ENCODE measurements at regions not wholly inside any gene's neighbourhood (a gene's known extent, or its start where the extent isn't known, plus 50 kb on each side); places are given as distances from the start of the nearest gene placed in this dataset.
"Not testable (repeated sequence)": the region's sequence is repeated elsewhere in the genome, so short reads cannot be mapped to it uniquely, and the experiment has no call there.

DNA sequence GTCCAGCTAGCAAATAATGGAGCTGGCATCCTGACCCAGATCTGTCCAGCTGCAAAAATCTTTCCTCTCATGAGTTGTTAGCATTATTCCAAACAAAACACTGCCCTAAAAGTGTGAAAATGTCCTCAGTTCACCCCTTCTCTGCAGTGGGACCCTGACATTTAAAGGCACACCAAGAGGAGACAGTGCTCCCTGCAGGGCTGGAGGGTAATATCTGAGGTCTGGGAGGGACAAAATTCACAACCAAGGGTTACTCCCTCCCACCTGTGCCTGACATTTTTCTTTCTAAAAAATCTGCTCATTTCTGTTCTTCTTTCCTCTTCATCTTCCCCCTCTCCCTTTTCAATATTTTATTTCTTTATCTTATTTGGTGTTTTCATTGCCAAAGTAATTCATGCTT is 258.6 kb downstream of the NPIPA8 start:
- TF ChIP-seq, protein P1, sequence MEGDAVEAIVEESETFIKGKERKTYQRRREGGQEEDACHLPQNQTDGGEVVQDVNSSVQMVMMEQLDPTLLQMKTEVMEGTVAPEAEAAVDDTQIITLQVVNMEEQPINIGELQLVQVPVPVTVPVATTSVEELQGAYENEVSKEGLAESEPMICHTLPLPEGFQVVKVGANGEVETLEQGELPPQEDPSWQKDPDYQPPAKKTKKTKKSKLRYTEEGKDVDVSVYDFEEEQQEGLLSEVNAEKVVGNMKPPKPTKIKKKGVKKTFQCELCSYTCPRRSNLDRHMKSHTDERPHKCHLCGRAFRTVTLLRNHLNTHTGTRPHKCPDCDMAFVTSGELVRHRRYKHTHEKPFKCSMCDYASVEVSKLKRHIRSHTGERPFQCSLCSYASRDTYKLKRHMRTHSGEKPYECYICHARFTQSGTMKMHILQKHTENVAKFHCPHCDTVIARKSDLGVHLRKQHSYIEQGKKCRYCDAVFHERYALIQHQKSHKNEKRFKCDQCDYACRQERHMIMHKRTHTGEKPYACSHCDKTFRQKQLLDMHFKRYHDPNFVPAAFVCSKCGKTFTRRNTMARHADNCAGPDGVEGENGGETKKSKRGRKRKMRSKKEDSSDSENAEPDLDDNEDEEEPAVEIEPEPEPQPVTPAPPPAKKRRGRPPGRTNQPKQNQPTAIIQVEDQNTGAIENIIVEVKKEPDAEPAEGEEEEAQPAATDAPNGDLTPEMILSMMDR (IDR thresholded peaks at IDR 0.05 in 4 of 5, conservative IDR thresholded peaks at IDR 0.05 in 1 of 5), result not testable (repeated sequence)
- TF ChIP-seq POLR2A (IDR thresholded peaks at IDR 0.05), result not testable (repeated sequence)
